ENCODE measurements at regions not wholly inside any gene's neighbourhood (a gene's known extent, or its start where the extent isn't known, plus 50 kb on each side); places are given as distances from the start of the nearest gene placed in this dataset.
"Not testable (repeated sequence)": the region's sequence is repeated elsewhere in the genome, so short reads cannot be mapped to it uniquely, and the experiment has no call there.

- no peak for TF ChIP-seq CTCF (IDR thresholded peaks at IDR 0.05; ENCODE audit: extremely low read depth, missing control alignments)
- DNase-seq (ENCODE audit: low spot score) = no peak
Measured at GRCh38 chr22:48821727-48822126, 1005.9 kb downstream of the BRD1 start.

- TF ChIP-seq CTCF (IDR thresholded peaks at IDR 0.05; ENCODE audit: extremely low read depth, missing control alignments) = no peak
- DNase-seq (ENCODE audit: low spot score) = no peak
Measured at GRCh38 chr22:48821346-48821690, 1006.4 kb downstream of the BRD1 start.

- no peak for TF ChIP-seq CTCF (IDR thresholded peaks at IDR 0.05; ENCODE audit: extremely low read depth, missing control alignments)
- no peak for DNase-seq (ENCODE audit: low spot score)
Measured at GRCh38 chr22:48820481-48821345, 1007.0 kb downstream of the BRD1 start.

GRCh38 chr22:48819961-48820360, 1007.7 kb downstream of the BRD1 start:
- no peak for TF ChIP-seq CTCF (IDR thresholded peaks at IDR 0.05; ENCODE audit: extremely low read depth, missing control alignments)
- no peak for DNase-seq (ENCODE audit: low spot score)

GRCh38 chr22:48819232-48819631, 1008.4 kb downstream of the BRD1 start:
- TF ChIP-seq CTCF (IDR thresholded peaks at IDR 0.05; ENCODE audit: extremely low read depth, missing control alignments) = no peak
- DNase-seq (ENCODE audit: low spot score) = no peak

GRCh38 chr22:48817491-48817890, 1010.2 kb downstream of the BRD1 start:
- DNase-seq (ENCODE audit: low spot score) = not testable (repeated sequence)

GRCh38 chr22:48811885-48812284, 1015.8 kb downstream of the BRD1 start:
- DNase-seq (ENCODE audit: low spot score) = no peak
- TF ChIP-seq CTCF (IDR thresholded peaks at IDR 0.05; ENCODE audit: extremely low read depth, missing control alignments) = no peak

Data from GM20000 (cell line).